ENCODE measurements at regions not wholly inside any gene's neighbourhood (a gene's known extent, or its start where the extent isn't known, plus 50 kb on each side); places are given as distances from the start of the nearest gene placed in this dataset.
"Not testable (repeated sequence)": the region's sequence is repeated elsewhere in the genome, so short reads cannot be mapped to it uniquely, and the experiment has no call there.

- H3K4me3 ChIP-seq (ENCODE audit: low read depth, low read length), result no peak overlapping the region
- no peaks in the 10 kb centered on the region for H3K36me3 ChIP-seq (ENCODE audit: control insufficient read depth, insufficient read depth, low read length)
- Mint-ChIP-seq H3K36me3 (ENCODE audit: insufficient read depth, unreplicated experiment) (no peaks in the 10 kb centered on the region), H3K9me3 (ENCODE audit: unreplicated experiment) (no peaks in the 10 kb centered on the region), H3K4me1 (ENCODE audit: low read depth, unreplicated experiment) (peaks cover 5% of the 10 kb centered on the region), H3K27me3 (ENCODE audit: insufficient read depth, unreplicated experiment) (peaks cover 17% of the 10 kb centered on the region), H3K27ac (ENCODE audit: unreplicated experiment) (no peak overlapping the region), H3K4me3 (ENCODE audit: unreplicated experiment) (no peak overlapping the region)
- no TSS peak for BruUV-seq (replicated peaks)
- POLR2A ChIA-PET, result no interaction called here
- no peaks in the 10 kb centered on the region for H3K4me1 ChIP-seq
- no peak for TF ChIP-seq CTCF (IDR thresholded peaks at IDR 0.05; ENCODE audit: insufficient read depth in 1 of 2, low read depth in 1 of 2, low read length in 1 of 2, severe bottlenecking in 1 of 2, unreplicated experiment in 1 of 2)
- intact Hi-C loops (cut with micrococcal nuclease; ENCODE audit: unreplicated experiment), result no loop called here
- CTCF ChIA-PET, result interaction anchor here (0.8 kb wide), 1 partner anchor 49 kb away, joined by 3 read pairs; no protein-coding TSS in a partner anchor
- no peaks in the 10 kb centered on the region; the same call in 1 of the 2 replicates for H3K27me3 ChIP-seq (replicated peaks; ENCODE audit: control insufficient read depth, insufficient read depth, low read length)
- DNase-seq, result no peak
- no peaks in the 10 kb centered on the region for H3K9me3 ChIP-seq
Measured at GRCh38 chr17:21505819-21506815, 130.0 kb downstream of the KCNJ12 start.

- DNase-seq; H3K4me3 ChIP-seq (ENCODE audit: low read depth, low read length); H3K27ac Mint-ChIP-seq (ENCODE audit: unreplicated experiment); CTCF ChIA-PET; H3K36me3 Mint-ChIP-seq (ENCODE audit: insufficient read depth, unreplicated experiment); H3K27me3 ChIP-seq (replicated peaks; ENCODE audit: control insufficient read depth, insufficient read depth, low read length); H3K36me3 ChIP-seq (ENCODE audit: control insufficient read depth, insufficient read depth, low read length); POLR2A ChIA-PET; H3K4me3 Mint-ChIP-seq (ENCODE audit: unreplicated experiment); H3K4me1 ChIP-seq; H3K9me3 Mint-ChIP-seq (ENCODE audit: unreplicated experiment); BruUV-seq (replicated peaks); intact Hi-C loops (cut with micrococcal nuclease; ENCODE audit: unreplicated experiment); H3K9me3 ChIP-seq; H3K4me1 Mint-ChIP-seq (ENCODE audit: low read depth, unreplicated experiment): not testable (repeated sequence)
- H3K27me3 Mint-ChIP-seq (ENCODE audit: insufficient read depth, unreplicated experiment), result peaks cover 18% of the 10 kb centered on the region
Measured at GRCh38 chr17:21507806-21508205, 131.6 kb downstream of the KCNJ12 start.

DNA sequence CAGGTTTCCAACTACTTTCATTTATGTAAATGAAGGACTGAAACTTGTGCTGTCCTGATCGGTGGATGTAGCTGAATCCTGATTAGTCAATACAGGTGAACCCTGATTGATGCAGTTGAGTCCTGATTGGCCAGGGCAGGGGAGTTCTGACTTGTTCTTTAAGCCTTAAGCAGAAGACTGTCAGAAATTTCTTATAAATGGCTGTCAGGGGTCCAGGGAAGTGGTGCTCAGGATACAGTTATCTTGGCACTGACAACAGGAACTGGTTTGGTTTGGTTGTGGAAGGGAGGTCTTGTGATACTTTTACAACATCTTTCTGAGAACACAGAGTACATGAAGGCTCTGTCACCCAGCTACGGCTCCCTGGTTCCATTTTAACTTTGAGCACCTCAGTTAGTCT lies 132.1 kb downstream of the KCNJ12 start:
- intact Hi-C loops (cut with micrococcal nuclease; ENCODE audit: unreplicated experiment), result no loop called here
- Histone ChIP-seq H3K36me3 (ENCODE audit: control insufficient read depth, insufficient read depth, low read length) (no peaks in the 10 kb centered on the region), H3K9me3 (no peaks in the 10 kb centered on the region), H3K4me1 (no peaks in the 10 kb centered on the region), H3K27me3 (replicated peaks; ENCODE audit: control insufficient read depth, insufficient read depth, low read length) (no peaks in the 10 kb centered on the region; the same call in 1 of the 2 replicates), H3K4me3 (ENCODE audit: low read depth, low read length) (no peak overlapping the region)
- peaks cover 7% of the 10 kb centered on the region for H3K4me1 Mint-ChIP-seq (ENCODE audit: low read depth, unreplicated experiment)
- ChIA-PET POLR2A (no interaction called here), CTCF (no interaction called here)
- no TSS peak for BruUV-seq (replicated peaks)
- H3K27ac Mint-ChIP-seq (ENCODE audit: unreplicated experiment), result no peak overlapping the region
- peaks cover 7% of the 10 kb centered on the region for H3K36me3 Mint-ChIP-seq (ENCODE audit: insufficient read depth, unreplicated experiment)
- no peak for TF ChIP-seq CTCF (IDR thresholded peaks at IDR 0.05; ENCODE audit: insufficient read depth in 1 of 2, low read depth in 1 of 2, low read length in 1 of 2, severe bottlenecking in 1 of 2, unreplicated experiment in 1 of 2)
- no peak overlapping the region for H3K4me3 Mint-ChIP-seq (ENCODE audit: unreplicated experiment)
- no peak for DNase-seq
- peaks cover 18% of the 10 kb centered on the region for H3K27me3 Mint-ChIP-seq (ENCODE audit: insufficient read depth, unreplicated experiment)
- H3K9me3 Mint-ChIP-seq (ENCODE audit: unreplicated experiment), result no peaks in the 10 kb centered on the region

GRCh38 chr17:21509356-21509755 lies 133.2 kb downstream of the KCNJ12 start:
- not testable (repeated sequence) for H3K4me3 Mint-ChIP-seq (ENCODE audit: unreplicated experiment); DNase-seq
- H3K27me3 Mint-ChIP-seq (ENCODE audit: insufficient read depth, unreplicated experiment), result peaks cover 21% of the 10 kb centered on the region

More at GRCh38 chr17:21509356-21509755, 133.2 kb downstream of the KCNJ12 start:
- intact Hi-C loops (cut with micrococcal nuclease; ENCODE audit: unreplicated experiment); CTCF ChIA-PET; BruUV-seq (replicated peaks); H3K27ac Mint-ChIP-seq (ENCODE audit: unreplicated experiment); POLR2A ChIA-PET; H3K36me3 Mint-ChIP-seq (ENCODE audit: insufficient read depth, unreplicated experiment); H3K9me3 ChIP-seq; H3K4me1 Mint-ChIP-seq (ENCODE audit: low read depth, unreplicated experiment); H3K4me1 ChIP-seq; H3K36me3 ChIP-seq (ENCODE audit: control insufficient read depth, insufficient read depth, low read length); H3K9me3 Mint-ChIP-seq (ENCODE audit: unreplicated experiment); H3K27me3 ChIP-seq (replicated peaks; ENCODE audit: control insufficient read depth, insufficient read depth, low read length); H3K4me3 ChIP-seq (ENCODE audit: low read depth, low read length): not testable (repeated sequence)

Data from Caco-2 (cell line).